22Rv1 (cell line): ENCODE measurements at regions not wholly inside any gene's neighbourhood (a gene's known extent, or its start where the extent isn't known, plus 50 kb on each side); places are given as distances from the start of the nearest gene placed in this dataset.

Experiments
- H3K27ac ChIP-seq: fragments of 450-650 bp; 2 replicates; pipeline ENCODE4 v1.5.1; 2017
- CTCF ChIP-seq: fragments of 450-650 bp; IDR thresholded peaks from 2 replicates; pipeline ENCODE4 v1.5.1; 2017; ENCODE audit warnings: mild to moderate bottlenecking
- ZFX ChIP-seq: fragments of 450-650 bp; IDR thresholded peaks from 2 replicates; pipeline ENCODE4 v1.6.1; 2017; ENCODE audit warnings: antibody characterized with exemption, borderline replicate concordance

- TF ChIP-seq ZFX (no peak), CTCF (no peak)
- H3K27ac ChIP-seq, result no peak overlapping the region
These were observed 120.8 kb upstream of the PTPN1 start for GRCh38 chr20:50389438-50389807.

- no peak overlapping the region for H3K27ac ChIP-seq
- TF ChIP-seq ZFX (no peak), CTCF (no peak)
These were observed 120.1 kb upstream of the PTPN1 start for GRCh38 chr20:50389808-50390684.

- H3K27ac ChIP-seq, result no peak overlapping the region
- TF ChIP-seq CTCF, result no peak
- TF ChIP-seq ZFX, result no peak
These were observed 119.3 kb upstream of the PTPN1 start for GRCh38 chr20:50390685-50391443.

GRCh38 chr20:50391444-50392137, 118.6 kb upstream of the PTPN1 start:
- H3K27ac ChIP-seq, result no peak overlapping the region
- TF ChIP-seq CTCF (no peak), ZFX (no peak)

GRCh38 chr20:50392138-50392866, 117.9 kb upstream of the PTPN1 start:
- no peak overlapping the region for H3K27ac ChIP-seq
- TF ChIP-seq ZFX (no peak), CTCF (no peak)

- TF ChIP-seq ZFX (no peak), CTCF (no peak)
- no peak overlapping the region for H3K27ac ChIP-seq
These were observed 116.9 kb upstream of the PTPN1 start for GRCh38 chr20:50393242-50393641.
